IPS-15b (cell line): ENCODE measurements at regions not wholly inside any gene's neighbourhood (a gene's known extent, or its start where the extent isn't known, plus 50 kb on each side); places are given as distances from the start of the nearest gene placed in this dataset.

Experiments
- H3K27me3 ChIP-seq: one replicate; pipeline ENCODE4 v1.6.1; 2013; ENCODE audit warnings: low read length; ENCODE audit not compliant: control insufficient read depth, insufficient read depth
- H3K36me3 ChIP-seq: one replicate; pipeline ENCODE4 v1.6.1; 2013; ENCODE audit warnings: low read length; ENCODE audit not compliant: control insufficient read depth, insufficient read depth
- H3K4me1 ChIP-seq: one replicate; pipeline ENCODE4 v1.6.1; 2013; ENCODE audit warnings: mild to moderate bottlenecking, low read length; ENCODE audit not compliant: control insufficient read depth, insufficient read depth
- H3K4me3 ChIP-seq: one replicate; pipeline ENCODE4 v1.5.1; 2013; ENCODE audit warnings: low read depth, low read length
- H3K9ac ChIP-seq: one replicate; pipeline ENCODE4 v1.6.1; 2013; ENCODE audit warnings: low read depth, mild to moderate bottlenecking, low read length
- H3K9me3 ChIP-seq: one replicate; pipeline ENCODE4 v1.6.1; 2013; ENCODE audit warnings: mild to moderate bottlenecking, low read length; ENCODE audit not compliant: control insufficient read depth, insufficient read depth

DNA sequence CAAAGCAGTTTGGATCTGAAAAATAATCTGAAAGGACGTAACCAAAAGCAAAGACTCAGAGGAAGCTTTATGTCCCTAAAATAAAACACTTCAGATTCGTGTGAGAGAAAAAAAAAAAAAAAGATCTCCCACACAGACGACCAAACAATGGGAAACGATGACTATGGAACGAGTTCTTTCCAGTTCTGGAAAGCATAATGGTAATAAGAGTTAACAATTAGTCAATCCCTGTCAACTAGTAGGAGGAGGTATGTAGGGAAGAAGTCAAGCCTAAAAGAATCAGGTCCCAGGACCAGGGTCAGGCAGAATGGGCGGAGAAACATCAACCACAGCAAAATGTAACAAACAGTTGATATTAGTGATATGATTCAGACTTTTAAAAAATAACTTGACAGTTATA, 170.3 kb upstream of the SETBP1 start:
- no peaks in the 10 kb centered on the region for H3K36me3 ChIP-seq
- H3K4me3 ChIP-seq: no peak overlapping the region
- H3K9me3 ChIP-seq: no peaks in the 10 kb centered on the region
- no peaks in the 10 kb centered on the region for H3K27me3 ChIP-seq
- H3K4me1 ChIP-seq: no peaks in the 10 kb centered on the region
- no peak overlapping the region for H3K9ac ChIP-seq

GRCh38 chr18:44513233-44513632, 167.5 kb upstream of the SETBP1 start:
- Histone ChIP-seq H3K27me3 (no peaks in the 10 kb centered on the region), H3K9me3 (no peaks in the 10 kb centered on the region), H3K4me3 (no peak overlapping the region), H3K4me1 (no peaks in the 10 kb centered on the region), H3K9ac (no peak overlapping the region), H3K36me3 (no peaks in the 10 kb centered on the region)

GRCh38 chr18:44514106-44514505, 166.6 kb upstream of the SETBP1 start:
- Histone ChIP-seq H3K27me3 (no peaks in the 10 kb centered on the region), H3K9ac (no peak overlapping the region), H3K4me3 (no peak overlapping the region), H3K36me3 (no peaks in the 10 kb centered on the region), H3K4me1 (no peaks in the 10 kb centered on the region), H3K9me3 (no peaks in the 10 kb centered on the region)

DNA sequence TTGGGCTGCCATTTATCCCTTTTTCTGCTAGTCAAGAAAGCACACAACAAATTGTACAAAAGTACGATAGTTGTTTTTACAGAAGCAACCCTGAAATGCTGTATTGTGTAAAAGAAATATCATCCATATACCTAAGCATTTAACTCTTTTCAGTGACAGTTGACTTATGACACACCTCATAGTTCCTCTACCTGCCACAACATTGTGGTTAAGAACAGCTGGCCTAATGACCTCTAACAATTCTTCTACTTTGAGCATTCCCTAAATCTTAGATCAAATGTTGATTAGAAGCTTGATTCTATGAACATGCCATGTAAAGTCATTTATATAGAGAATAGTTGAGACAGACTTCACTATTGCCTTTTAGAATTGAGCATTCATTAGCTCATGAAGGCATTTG, 165.9 kb upstream of the SETBP1 start:
- Histone ChIP-seq H3K27me3 (no peaks in the 10 kb centered on the region), H3K9me3 (no peaks in the 10 kb centered on the region), H3K36me3 (no peaks in the 10 kb centered on the region), H3K4me3 (no peak overlapping the region), H3K4me1 (no peaks in the 10 kb centered on the region), H3K9ac (no peak overlapping the region)

DNA sequence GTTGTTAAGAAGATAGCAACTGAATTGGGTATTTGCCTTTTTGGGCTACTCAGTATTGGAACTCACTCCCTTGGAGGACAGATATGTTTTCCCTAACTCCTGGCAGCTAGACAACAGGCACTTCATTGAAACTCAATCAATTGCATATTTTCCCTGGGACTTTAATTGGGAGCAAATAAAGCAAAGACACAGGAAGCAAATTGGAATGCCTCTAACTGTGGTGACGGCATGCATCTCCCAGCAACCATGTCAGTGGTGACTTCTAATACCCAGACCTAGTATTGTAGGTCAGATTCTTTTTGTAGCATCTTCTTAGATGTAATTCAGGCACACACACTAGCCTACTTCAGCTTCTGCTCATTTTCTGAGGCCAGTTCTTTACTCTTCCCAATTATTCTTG, 164.2 kb upstream of the SETBP1 start:
- no peaks in the 10 kb centered on the region for H3K36me3 ChIP-seq
- no peaks in the 10 kb centered on the region for H3K9me3 ChIP-seq
- H3K4me3 ChIP-seq: no peak overlapping the region
- no peaks in the 10 kb centered on the region for H3K27me3 ChIP-seq
- no peaks in the 10 kb centered on the region for H3K4me1 ChIP-seq
- H3K9ac ChIP-seq: no peak overlapping the region

DNA sequence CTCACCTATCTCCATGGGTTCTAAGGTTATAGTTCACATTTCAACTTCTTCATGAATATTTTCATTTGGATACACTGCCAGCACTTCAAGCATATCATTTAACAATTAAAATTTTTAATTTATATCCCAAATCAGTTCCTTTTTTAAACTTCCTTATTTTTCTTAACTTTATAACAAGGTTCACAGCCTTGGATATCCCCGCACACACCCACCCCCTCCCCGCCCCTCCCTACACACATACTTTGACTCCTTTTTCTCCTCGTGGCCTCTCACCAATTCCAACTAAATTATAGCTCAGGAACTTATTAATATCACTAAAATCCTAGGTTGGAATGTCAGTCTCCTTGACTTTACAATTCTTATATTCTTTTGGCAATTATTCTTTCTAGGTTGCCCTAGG, 163.6 kb upstream of the SETBP1 start:
- no peak overlapping the region for H3K9ac ChIP-seq
- H3K4me3 ChIP-seq: no peak overlapping the region
- no peaks in the 10 kb centered on the region for H3K27me3 ChIP-seq
- no peaks in the 10 kb centered on the region for H3K4me1 ChIP-seq
- H3K9me3 ChIP-seq: no peaks in the 10 kb centered on the region
- H3K36me3 ChIP-seq: no peaks in the 10 kb centered on the region

DNA sequence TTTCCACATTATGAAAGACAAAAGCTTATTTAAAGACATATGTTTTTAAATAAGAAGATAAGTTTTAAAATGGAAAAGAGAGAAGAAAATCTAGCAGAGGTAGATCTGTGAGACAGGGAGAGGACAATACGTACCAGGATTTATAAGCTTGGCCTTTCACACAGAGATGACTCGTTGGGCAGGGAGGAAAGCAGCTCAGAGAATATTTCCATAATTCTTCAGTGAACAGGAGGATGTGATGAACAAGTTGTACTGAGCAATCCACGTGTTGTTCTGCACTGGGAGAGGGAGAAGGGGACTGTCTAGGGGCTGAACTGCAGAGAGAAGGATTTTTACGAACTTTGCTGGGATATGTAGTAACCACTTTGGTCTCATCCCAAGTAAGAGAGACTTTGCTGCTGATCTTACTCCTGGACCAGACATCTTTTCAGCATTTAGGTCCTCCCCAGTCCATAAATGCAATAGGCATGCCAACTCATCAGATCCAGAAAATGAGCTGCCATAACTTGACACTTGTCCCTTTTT, 162.5 kb upstream of the SETBP1 start:
- Histone ChIP-seq H3K27me3 (no peaks in the 10 kb centered on the region), H3K4me3 (no peak overlapping the region), H3K4me1 (no peaks in the 10 kb centered on the region), H3K36me3 (no peaks in the 10 kb centered on the region), H3K9me3 (no peaks in the 10 kb centered on the region), H3K9ac (no peak overlapping the region)

GRCh38 chr18:44518666-44519065, 162.0 kb upstream of the SETBP1 start:
- H3K27me3 ChIP-seq: no peaks in the 10 kb centered on the region
- no peak overlapping the region for H3K9ac ChIP-seq
- H3K36me3 ChIP-seq: no peaks in the 10 kb centered on the region
- no peaks in the 10 kb centered on the region for H3K9me3 ChIP-seq
- H3K4me1 ChIP-seq: no peaks in the 10 kb centered on the region
- no peak overlapping the region for H3K4me3 ChIP-seq

GRCh38 chr18:44520981-44521667, 159.6 kb upstream of the SETBP1 start:
- no peaks in the 10 kb centered on the region for H3K36me3 ChIP-seq
- no peak overlapping the region for H3K4me3 ChIP-seq
- no peaks in the 10 kb centered on the region for H3K9me3 ChIP-seq
- H3K27me3 ChIP-seq: no peaks in the 10 kb centered on the region
- no peaks in the 10 kb centered on the region for H3K4me1 ChIP-seq
- H3K9ac ChIP-seq: no peak overlapping the region

DNA sequence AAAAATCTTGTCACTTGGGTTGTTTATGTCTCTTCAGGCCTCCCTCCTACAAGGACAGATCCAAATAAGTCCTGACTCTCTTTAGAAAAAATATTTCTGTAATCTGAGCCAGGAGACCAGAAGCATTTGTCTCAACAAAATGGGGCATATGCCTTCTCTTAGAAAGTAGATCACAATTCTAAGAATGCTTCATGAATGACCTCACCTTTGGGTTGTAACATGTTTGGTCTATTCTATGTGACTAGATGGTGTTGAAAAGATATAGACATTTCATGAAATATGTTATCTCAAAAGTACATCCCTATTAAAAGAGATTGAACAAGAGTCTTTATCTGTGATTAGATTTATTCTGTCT, 159.0 kb upstream of the SETBP1 start:
- no peaks in the 10 kb centered on the region for H3K36me3 ChIP-seq
- no peak overlapping the region for H3K4me3 ChIP-seq
- no peak overlapping the region for H3K9ac ChIP-seq
- no peaks in the 10 kb centered on the region for H3K27me3 ChIP-seq
- H3K9me3 ChIP-seq: no peaks in the 10 kb centered on the region
- H3K4me1 ChIP-seq: no peaks in the 10 kb centered on the region

DNA sequence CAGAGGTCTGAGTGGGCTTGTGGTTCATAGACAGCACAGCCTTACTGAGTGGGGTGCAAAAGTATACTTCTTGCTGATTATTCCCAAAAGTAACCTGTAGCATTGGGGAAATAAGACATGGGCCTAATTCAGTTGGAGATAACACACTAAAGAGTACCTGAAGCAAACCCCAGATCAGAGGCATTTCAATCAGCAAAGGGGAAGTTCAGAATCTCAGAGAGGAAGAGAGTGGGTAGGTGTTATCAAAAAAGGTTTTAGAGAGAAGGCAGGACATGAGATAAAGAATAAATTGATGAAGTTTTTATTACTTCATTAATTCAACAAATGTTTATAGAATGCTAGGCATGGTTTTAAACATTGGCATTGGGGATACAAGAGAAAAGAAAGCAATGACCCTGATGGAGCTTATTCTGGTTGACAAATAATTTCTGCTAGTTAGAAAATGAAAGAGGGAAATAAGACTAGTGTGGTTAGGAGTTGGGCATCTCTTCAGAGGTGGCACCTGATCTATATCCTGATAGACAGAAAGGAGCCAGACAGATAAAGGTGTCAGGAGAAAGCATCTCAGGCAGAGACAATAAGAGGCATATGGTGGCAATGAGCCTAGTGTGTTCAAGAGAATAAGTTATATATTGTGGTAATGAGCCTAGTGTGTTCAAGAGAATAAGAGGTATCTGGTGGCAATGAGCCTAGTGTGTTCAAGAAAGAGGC, 153.8 kb upstream of the SETBP1 start:
- H3K4me3 ChIP-seq: no peak overlapping the region
- H3K9me3 ChIP-seq: no peaks in the 10 kb centered on the region
- no peaks in the 10 kb centered on the region for H3K27me3 ChIP-seq
- H3K9ac ChIP-seq: no peak overlapping the region
- H3K36me3 ChIP-seq: no peaks in the 10 kb centered on the region
- no peaks in the 10 kb centered on the region for H3K4me1 ChIP-seq

DNA sequence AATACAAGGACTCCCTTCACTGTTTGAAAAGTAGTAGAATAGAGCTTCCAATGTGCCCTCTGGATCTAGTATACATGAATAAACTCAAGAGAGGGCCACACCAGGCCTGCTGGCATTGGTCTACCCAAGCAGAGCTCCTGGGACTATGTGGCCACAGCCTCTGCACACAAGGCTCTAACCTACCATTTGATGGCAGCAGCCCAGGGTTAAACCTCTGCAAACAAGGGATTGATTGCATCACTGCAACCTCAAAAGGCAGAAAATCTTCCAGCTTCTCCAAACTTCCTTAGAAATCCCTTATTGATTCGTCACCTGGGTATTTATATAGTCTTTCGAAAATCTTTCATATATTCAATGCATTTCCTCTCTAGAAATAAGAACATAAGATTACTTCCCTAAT, 147.6 kb upstream of the SETBP1 start:
- H3K27me3 ChIP-seq: no peaks in the 10 kb centered on the region
- H3K36me3 ChIP-seq: no peaks in the 10 kb centered on the region
- H3K4me3 ChIP-seq: no peak overlapping the region
- no peak overlapping the region for H3K9ac ChIP-seq
- H3K9me3 ChIP-seq: no peaks in the 10 kb centered on the region
- no peaks in the 10 kb centered on the region for H3K4me1 ChIP-seq
